HepG2 (cell line): ENCODE measurements at regions not wholly inside any gene's neighbourhood (a gene's known extent, or its start where the extent isn't known, plus 50 kb on each side); places are given as distances from the start of the nearest gene placed in this dataset.

Experiments
- CREBL2 ChIP-seq: sonication (generic); formaldehyde crosslinking; IDR thresholded peaks from 2 replicates; pipeline ENCODE4 v1.8.1; 2023; ENCODE audit warnings: missing genetic modification reagents, mild to moderate bottlenecking, borderline replicate concordance
- ETV5 ChIP-seq: IDR thresholded peaks from 2 replicates; pipeline ENCODE4 v1.6.1; 2018; ENCODE audit warnings: missing biosample characterization, missing genetic modification reagents, inconsistent platforms, borderline replicate concordance
- MED1 ChIP-seq: sonication (generic); formaldehyde crosslinking; IDR thresholded peaks from 2 replicates; pipeline ENCODE4 v1.4.0; 2020; ENCODE audit warnings: missing genetic modification reagents
- NR2C2 ChIP-seq: sonication (generic); formaldehyde crosslinking; IDR thresholded peaks from 2 replicates; pipeline ENCODE4 v1.4.0; 2020; ENCODE audit warnings: missing genetic modification reagents, mild to moderate bottlenecking, moderate library complexity, borderline replicate concordance
- TARDBP ChIP-seq: sonication (generic); formaldehyde crosslinking; IDR thresholded peaks from 2 replicates; pipeline ENCODE4 v1.8.0; 2022; ENCODE audit warnings: mild to moderate bottlenecking, missing genetic modification reagents
- XBP1 ChIP-seq: sonication (generic); formaldehyde crosslinking; IDR thresholded peaks from 2 replicates; pipeline ENCODE4 v1.5.0; 2020; ENCODE audit warnings: missing genetic modification reagents
- ZBTB7A ChIP-seq: sonication (generic); formaldehyde crosslinking; IDR thresholded peaks from 2 replicates; pipeline ENCODE4 v1.8.0; 2022; ENCODE audit warnings: mild to moderate bottlenecking, missing genetic modification reagents
- ZNF260 ChIP-seq: sonication (generic); formaldehyde crosslinking; IDR thresholded peaks from 2 replicates; pipeline ENCODE4 v1.4.0; 2020; ENCODE audit warnings: missing genetic modification reagents, low read depth, mild to moderate bottlenecking, borderline replicate concordance
- ZNF280D ChIP-seq: sonication (generic); formaldehyde crosslinking; IDR thresholded peaks from 2 replicates; pipeline ENCODE4 v1.5.1; 2020; ENCODE audit warnings: mild to moderate bottlenecking, missing genetic modification reagents
- TF ChIP-seq, protein P1 (sequence below): sonication (generic); formaldehyde crosslinking; IDR thresholded peaks from 2 replicates; pipeline ENCODE4 v1.5.0; 2020; ENCODE audit warnings: mild to moderate bottlenecking, missing genetic modification reagents, moderate library complexity

DNA sequence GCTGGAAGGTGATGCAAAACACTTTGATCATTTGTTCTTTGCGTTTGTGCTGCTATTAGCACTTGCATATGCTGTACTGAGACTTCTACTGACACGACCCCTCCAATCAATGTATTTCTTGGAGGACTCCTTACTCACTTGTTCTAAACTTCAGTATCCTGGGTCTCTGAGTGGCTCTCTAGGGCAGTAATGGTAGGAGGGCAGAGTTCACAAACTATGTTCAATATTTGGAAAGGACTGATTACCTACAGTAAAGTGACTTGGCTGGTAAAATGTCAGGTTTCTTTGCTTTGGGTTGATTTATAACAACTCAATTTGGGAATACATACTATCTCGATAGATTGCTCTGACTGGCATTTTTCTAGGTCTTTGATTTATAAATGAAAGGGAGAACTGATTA lies 93.7 kb downstream of the TRIM43 start:
- no peak for TF ChIP-seq MED1
- no peak for TF ChIP-seq ZNF280D (CRISPR knock-in tag)
- TF ChIP-seq CREBL2 (CRISPR knock-in tag), result no peak
- TF ChIP-seq, protein P1, sequence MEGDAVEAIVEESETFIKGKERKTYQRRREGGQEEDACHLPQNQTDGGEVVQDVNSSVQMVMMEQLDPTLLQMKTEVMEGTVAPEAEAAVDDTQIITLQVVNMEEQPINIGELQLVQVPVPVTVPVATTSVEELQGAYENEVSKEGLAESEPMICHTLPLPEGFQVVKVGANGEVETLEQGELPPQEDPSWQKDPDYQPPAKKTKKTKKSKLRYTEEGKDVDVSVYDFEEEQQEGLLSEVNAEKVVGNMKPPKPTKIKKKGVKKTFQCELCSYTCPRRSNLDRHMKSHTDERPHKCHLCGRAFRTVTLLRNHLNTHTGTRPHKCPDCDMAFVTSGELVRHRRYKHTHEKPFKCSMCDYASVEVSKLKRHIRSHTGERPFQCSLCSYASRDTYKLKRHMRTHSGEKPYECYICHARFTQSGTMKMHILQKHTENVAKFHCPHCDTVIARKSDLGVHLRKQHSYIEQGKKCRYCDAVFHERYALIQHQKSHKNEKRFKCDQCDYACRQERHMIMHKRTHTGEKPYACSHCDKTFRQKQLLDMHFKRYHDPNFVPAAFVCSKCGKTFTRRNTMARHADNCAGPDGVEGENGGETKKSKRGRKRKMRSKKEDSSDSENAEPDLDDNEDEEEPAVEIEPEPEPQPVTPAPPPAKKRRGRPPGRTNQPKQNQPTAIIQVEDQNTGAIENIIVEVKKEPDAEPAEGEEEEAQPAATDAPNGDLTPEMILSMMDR, result no peak
- TF ChIP-seq TARDBP, result no peak
- TF ChIP-seq ZNF260 (CRISPR knock-in tag), result no peak
- no peak for TF ChIP-seq ZBTB7A (CRISPR knock-in tag)
- no peak for TF ChIP-seq ETV5 (CRISPR knock-in tag)
- TF ChIP-seq XBP1 (CRISPR knock-in tag), result no peak
- no peak for TF ChIP-seq NR2C2 (CRISPR knock-in tag)
